H9 (cell line): ENCODE measurements at regions not wholly inside any gene's neighbourhood (a gene's known extent, or its start where the extent isn't known, plus 50 kb on each side); places are given as distances from the start of the nearest gene placed in this dataset.

Source experiments
- DNase-seq: peaks from one replicate; pipeline ENCODE4 v3.0.0-alpha.2; 2017
- H2AFZ ChIP-seq: one replicate; pipeline ENCODE4 v1.6.1; 2013; ENCODE audit warnings: mild to moderate bottlenecking, low read length, control low read depth, moderate library complexity
- H2AK5ac ChIP-seq: 2 replicates; pipeline ENCODE4 v1.6.1; 2013; ENCODE audit warnings: low read length, control low read depth, mixed read lengths; ENCODE audit not compliant: insufficient read length
- H2BK120ac ChIP-seq: one replicate; pipeline ENCODE4 v1.6.1; 2013; ENCODE audit warnings: low read depth, mild to moderate bottlenecking, low read length, control low read depth, inconsistent platforms; ENCODE audit not compliant: poor library complexity, severe bottlenecking
- H2BK12ac ChIP-seq: 2 replicates; pipeline ENCODE4 v1.6.1; 2013; ENCODE audit warnings: low read length, control low read depth, mixed read lengths, low read depth; ENCODE audit not compliant: insufficient read length
- H2BK15ac ChIP-seq: 2 replicates; pipeline ENCODE4 v1.6.1; 2013; ENCODE audit warnings: low read depth, low read length, control low read depth
- H2BK20ac ChIP-seq: one replicate; pipeline ENCODE4 v1.6.1; 2013; ENCODE audit warnings: low read depth, mild to moderate bottlenecking, low read length, control low read depth, inconsistent platforms; ENCODE audit not compliant: poor library complexity, severe bottlenecking
- H2BK5ac ChIP-seq: 2 replicates; pipeline ENCODE4 v1.6.1; 2013; ENCODE audit warnings: low read length, control low read depth, mixed read lengths; ENCODE audit not compliant: insufficient read length
- H3K14ac ChIP-seq: 2 replicates; pipeline ENCODE4 v1.6.1; 2013; ENCODE audit warnings: low read length, control low read depth; ENCODE audit not compliant: insufficient read depth
- H3K18ac ChIP-seq: 2 replicates; pipeline ENCODE4 v1.6.1; 2013; ENCODE audit warnings: low read depth, mild to moderate bottlenecking, mixed read lengths, low read length, control low read depth; ENCODE audit not compliant: insufficient read length
- H3K23ac ChIP-seq: 2 replicates; pipeline ENCODE4 v1.6.1; 2013; ENCODE audit warnings: low read length, control low read depth, mixed read lengths, low read depth; ENCODE audit not compliant: insufficient read length
- H3K23me2 ChIP-seq: 2 replicates; pipeline ENCODE4 v1.6.1; 2013; ENCODE audit warnings: low read depth, mild to moderate bottlenecking, mixed read lengths, low read length, control low read depth; ENCODE audit not compliant: insufficient read length, poor library complexity, severe bottlenecking
- H3K27ac ChIP-seq: 2 replicates; pipeline ENCODE4 v1.5.1; 2013; ENCODE audit warnings: low read length, control low read depth, mixed read lengths, low read depth; ENCODE audit not compliant: insufficient read length
- H3K27me3 ChIP-seq: 2 replicates; pipeline ENCODE4 v1.6.1; 2013; ENCODE audit warnings: low read length, control low read depth, inconsistent platforms; ENCODE audit not compliant: insufficient read depth
- H3K4ac ChIP-seq: 2 replicates; pipeline ENCODE4 v1.6.1; 2013; ENCODE audit warnings: low read depth, mild to moderate bottlenecking, control low read depth, inconsistent platforms, low read length, moderate library complexity
- H3K4me1 ChIP-seq: 2 replicates; pipeline ENCODE4 v1.6.1; 2013; ENCODE audit warnings: low read length, control low read depth, inconsistent platforms; ENCODE audit not compliant: insufficient read depth
- H3K4me2 ChIP-seq: 2 replicates; pipeline ENCODE4 v1.6.1; 2013; ENCODE audit warnings: low read length, control low read depth, mixed read lengths; ENCODE audit not compliant: insufficient read length, insufficient read depth
- H3K56ac ChIP-seq: 2 replicates; pipeline ENCODE4 v1.6.1; 2013; ENCODE audit warnings: low read depth, mild to moderate bottlenecking, mixed read lengths, low read length, control low read depth; ENCODE audit not compliant: insufficient read length
- H3K79me1 ChIP-seq: 2 replicates; pipeline ENCODE4 v1.6.1; 2013; ENCODE audit warnings: low read depth, mild to moderate bottlenecking, moderate library complexity, low read length, control low read depth, inconsistent platforms; ENCODE audit not compliant: insufficient read depth, poor library complexity, severe bottlenecking
- H3K79me2 ChIP-seq: 2 replicates; pipeline ENCODE4 v1.6.1; 2013; ENCODE audit warnings: low read length, control low read depth, inconsistent platforms; ENCODE audit not compliant: insufficient read depth
- H3K9ac ChIP-seq: 2 replicates; pipeline ENCODE4 v1.6.1; 2013; ENCODE audit warnings: low read length, control low read depth, mixed read lengths; ENCODE audit not compliant: insufficient read length; ENCODE audit errors: extremely low read depth
- H3K9me3 ChIP-seq: one replicate; pipeline ENCODE4 v1.6.1; 2013; ENCODE audit warnings: low read depth, low read length, inconsistent platforms; ENCODE audit not compliant: control insufficient read depth
- H3T11ph ChIP-seq: one replicate; pipeline ENCODE4 v1.6.1; 2013; ENCODE audit warnings: mild to moderate bottlenecking, low read length, control low read depth, inconsistent platforms
- H4K20me1 ChIP-seq: one replicate; pipeline ENCODE4 v1.6.1; 2013; ENCODE audit not compliant: control insufficient read depth, insufficient read length, insufficient read depth
- H4K5ac ChIP-seq: 2 replicates; pipeline ENCODE4 v1.6.1; 2013; ENCODE audit warnings: low read depth, mild to moderate bottlenecking, mixed read lengths, low read length, control low read depth; ENCODE audit not compliant: insufficient read length
- H4K8ac ChIP-seq: replicated peaks from 2 replicates; pipeline ENCODE4 v1.6.1; 2013; ENCODE audit warnings: low read length, control low read depth, mixed read lengths, low read depth; ENCODE audit not compliant: insufficient read length
- H4K91ac ChIP-seq: 2 replicates; pipeline ENCODE4 v1.6.1; 2013; ENCODE audit warnings: low read depth, mild to moderate bottlenecking, moderate library complexity, mixed read lengths, low read length, control low read depth; ENCODE audit not compliant: insufficient read length
- H3K27ac Mint-ChIP-seq, 3 experiments: 2 replicates in 2 of 3; 3 replicates in 1 of 3; pipeline ENCODE4 v1.8.0; 2020 to 2021; ENCODE audit warnings: mixed read lengths in 3 of 3, mild to moderate bottlenecking in 1 of 3, moderate library complexity in 1 of 3
- H3K27me3 Mint-ChIP-seq: 2 replicates; pipeline ENCODE4 v1.8.0; 2021; ENCODE audit warnings: low read depth, mild to moderate bottlenecking, moderate library complexity, mixed read lengths
- H3K36me3 Mint-ChIP-seq, 3 experiments: 2 replicates in 2 of 3; 3 replicates in 1 of 3; pipeline ENCODE4 v1.8.0; 2020 to 2021; ENCODE audit warnings: low read depth in 3 of 3, mixed read lengths in 3 of 3; ENCODE audit not compliant: insufficient read depth in 1 of 3
- H3K4me1 Mint-ChIP-seq, 2 experiments: 2 replicates each; pipeline ENCODE4 v1.8.0; 2020; ENCODE audit warnings: mixed read lengths in 2 of 2
- H3K4me3 Mint-ChIP-seq, 2 experiments: 2 replicates in 1 of 2; 3 replicates in 1 of 2; pipeline ENCODE4 v1.8.0; 2020 to 2021; ENCODE audit warnings: mild to moderate bottlenecking in 2 of 2, mixed read lengths in 2 of 2, moderate library complexity in 1 of 2
- H3K9me3 Mint-ChIP-seq, 2 experiments: 2 replicates in 1 of 2; 3 replicates in 1 of 2; pipeline ENCODE4 v1.8.0; 2020; ENCODE audit warnings: mild to moderate bottlenecking in 2 of 2, mixed read lengths in 2 of 2, moderate library complexity in 1 of 2
- CTCF ChIP-seq: fragments of 200-600 bp; sonication (generic); conservative IDR thresholded peaks from 3 replicates; pipeline ENCODE4 v1.8.0; 2021; ENCODE audit warnings: antibody characterized with exemption, mild to moderate bottlenecking
- WGBS: extraction: QIAGEN DNeasy Blood & Tissue Kit; methylation state at CpG from one replicate; pipeline ENCODE4 v1.1.7; 2013; ENCODE audit warnings: missing lambda C conversion rate, low lambda C conversion rate, mixed read lengths; ENCODE audit not compliant: insufficient read length; ENCODE audit errors: extremely low coverage; 5-methylcytosine and 5-hydroxymethylcytosine counted together

- no peaks in the 10 kb centered on the region for H3K36me3 Mint-ChIP-seq
These were observed 272.1 kb upstream of the IZUMO3 start for GRCh38 chr9:24817756-24818155.

More at GRCh38 chr9:24817756-24818155, 272.1 kb upstream of the IZUMO3 start:
- Histone ChIP-seq H3T11ph (no peak overlapping the region), H3K4ac (no peak overlapping the region), H3K4me2 (no peak overlapping the region), H3K4me1 (no peaks in the 10 kb centered on the region), H2BK120ac (no peak overlapping the region), H4K8ac (no peak overlapping the region), H2BK5ac (no peak overlapping the region), H3K9me3 (no peaks in the 10 kb centered on the region), H3K23ac (no peak overlapping the region), H3K79me1 (no peaks in the 10 kb centered on the region), H3K9ac (no peak overlapping the region), H3K14ac (no peak overlapping the region), H3K23me2 (no peaks in the 10 kb centered on the region), H4K91ac (no peak overlapping the region), H3K56ac (no peak overlapping the region), H2AFZ (no peak overlapping the region), H2AK5ac (no peak overlapping the region), H2BK15ac (no peak overlapping the region), H2BK12ac (no peak overlapping the region), H3K27ac (no peak overlapping the region), H4K5ac (no peak overlapping the region), H2BK20ac (no peak overlapping the region), H4K20me1 (no peaks in the 10 kb centered on the region), H3K27me3 (no peaks in the 10 kb centered on the region), H3K79me2 (no peaks in the 10 kb centered on the region), H3K18ac (no peak overlapping the region)
- Mint-ChIP-seq H3K27me3 (no peaks in the 10 kb centered on the region), H3K9me3 (no peaks in the 10 kb centered on the region), H3K27ac (no peak overlapping the region), H3K4me3 (no peak overlapping the region), H3K4me1 (peaks cover 8 to 15% of the 10 kb centered on the region in 2 experiments)
- DNase-seq: no peak
- WGBS: no CpG with 5 or more reads among the region's 2 CpGs
- no peak for TF ChIP-seq CTCF
